ENCODE measurements at regions not wholly inside any gene's neighbourhood (a gene's known extent, or its start where the extent isn't known, plus 50 kb on each side); places are given as distances from the start of the nearest gene placed in this dataset.

- TF ChIP-seq, protein P1, sequence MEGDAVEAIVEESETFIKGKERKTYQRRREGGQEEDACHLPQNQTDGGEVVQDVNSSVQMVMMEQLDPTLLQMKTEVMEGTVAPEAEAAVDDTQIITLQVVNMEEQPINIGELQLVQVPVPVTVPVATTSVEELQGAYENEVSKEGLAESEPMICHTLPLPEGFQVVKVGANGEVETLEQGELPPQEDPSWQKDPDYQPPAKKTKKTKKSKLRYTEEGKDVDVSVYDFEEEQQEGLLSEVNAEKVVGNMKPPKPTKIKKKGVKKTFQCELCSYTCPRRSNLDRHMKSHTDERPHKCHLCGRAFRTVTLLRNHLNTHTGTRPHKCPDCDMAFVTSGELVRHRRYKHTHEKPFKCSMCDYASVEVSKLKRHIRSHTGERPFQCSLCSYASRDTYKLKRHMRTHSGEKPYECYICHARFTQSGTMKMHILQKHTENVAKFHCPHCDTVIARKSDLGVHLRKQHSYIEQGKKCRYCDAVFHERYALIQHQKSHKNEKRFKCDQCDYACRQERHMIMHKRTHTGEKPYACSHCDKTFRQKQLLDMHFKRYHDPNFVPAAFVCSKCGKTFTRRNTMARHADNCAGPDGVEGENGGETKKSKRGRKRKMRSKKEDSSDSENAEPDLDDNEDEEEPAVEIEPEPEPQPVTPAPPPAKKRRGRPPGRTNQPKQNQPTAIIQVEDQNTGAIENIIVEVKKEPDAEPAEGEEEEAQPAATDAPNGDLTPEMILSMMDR (IDR thresholded peaks at IDR 0.05; ENCODE audit: insufficient read depth, low read length) = no peak
- TF ChIP-seq POLR2AphosphoS5 (IDR thresholded peaks at IDR 0.05; ENCODE audit: low read depth) = no peak
Measured at GRCh38 chr10:33861016-33861704, 526.7 kb upstream of the NRP1 start.

Data from HL-60 (cell line).